GM18870 (cell line): ENCODE measurements at regions not wholly inside any gene's neighbourhood (a gene's known extent, or its start where the extent isn't known, plus 50 kb on each side); places are given as distances from the start of the nearest gene placed in this dataset.

Experiments
- ATAC-seq: cut with Tn5 transposase; IDR thresholded peaks from one replicate; pipeline ENCODE4 v1.9.1; 2021; ENCODE audit warnings: moderate library complexity; ENCODE audit not compliant: unreplicated experiment

- ATAC-seq = no peak
Observed at GRCh38 chr20:23155141-23155590, 69.0 kb upstream of the CD93 start.

- ATAC-seq = no peak
Observed at GRCh38 chr20:23153696-23154341, 67.7 kb upstream of the CD93 start.

- no peak for ATAC-seq
Observed at GRCh38 chr20:23152902-23153301, 66.8 kb upstream of the CD93 start.

GRCh38 chr20:23152308-23152892 lies 66.3 kb upstream of the CD93 start:
- no peak for ATAC-seq

GRCh38 chr20:23151885-23152284 lies 65.8 kb upstream of the CD93 start:
- no peak for ATAC-seq

- no peak for ATAC-seq
Observed at GRCh38 chr20:23151008-23151703, 65.0 kb upstream of the CD93 start.

GRCh38 chr20:23150304-23151007 lies 64.3 kb upstream of the CD93 start:
- no peak for ATAC-seq

- no peak for ATAC-seq
Observed at GRCh38 chr20:23149623-23150279, 63.6 kb upstream of the CD93 start.

GRCh38 chr20:23148731-23149570 lies 62.8 kb upstream of the CD93 start:
- no peak for ATAC-seq

GRCh38 chr20:23147964-23148730 lies 62.0 kb upstream of the CD93 start:
- peak; percentile 59 for ATAC-seq

- no peak for ATAC-seq
Observed at GRCh38 chr20:23147647-23147963, 61.5 kb upstream of the CD93 start.

- no peak for ATAC-seq
Observed at GRCh38 chr20:23146857-23147637, 60.9 kb upstream of the CD93 start.

- ATAC-seq = no peak
Observed at GRCh38 chr20:23146181-23146580, 60.1 kb upstream of the CD93 start.

GRCh38 chr20:23145281-23145700 lies 59.2 kb upstream of the CD93 start:
- no peak for ATAC-seq

- no peak for ATAC-seq
Observed at GRCh38 chr20:23144856-23145255, 58.7 kb upstream of the CD93 start.

GRCh38 chr20:23143986-23144690 lies 58.0 kb upstream of the CD93 start:
- ATAC-seq = no peak

GRCh38 chr20:23143098-23143497 lies 57.0 kb upstream of the CD93 start:
- no peak for ATAC-seq
